ENCODE measurements at regions not wholly inside any gene's neighbourhood (a gene's known extent, or its start where the extent isn't known, plus 50 kb on each side); places are given as distances from the start of the nearest gene placed in this dataset.
"Not testable (repeated sequence)": the region's sequence is repeated elsewhere in the genome, so short reads cannot be mapped to it uniquely, and the experiment has no call there.

DNA sequence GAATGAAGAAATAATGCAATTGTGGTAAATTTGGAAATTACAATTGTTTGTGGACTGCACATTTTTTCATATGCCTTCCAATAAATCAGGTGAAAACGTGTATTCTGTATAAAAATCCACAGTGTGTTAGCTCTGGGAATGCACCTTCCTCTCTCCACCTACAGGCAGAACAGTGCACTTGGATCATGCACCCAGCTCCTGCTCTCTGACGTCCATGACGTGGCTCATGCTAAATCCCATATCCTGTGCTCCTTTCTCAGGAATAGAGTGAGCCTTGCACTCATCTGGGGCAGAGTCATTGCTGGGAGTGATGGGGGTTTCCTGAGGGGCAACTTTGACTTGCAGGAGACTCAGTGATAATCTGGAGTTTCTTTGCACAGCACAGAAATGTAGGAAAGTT is 1282.1 kb downstream of the TMEM121 start:
- H3K4me1 Mint-ChIP-seq = peaks cover 12% of the 10 kb centered on the region
- no peak for DNase-seq

GRCh38 chr14:106808907-106809306 is 1282.5 kb downstream of the TMEM121 start:
- CTCF ChIA-PET = interaction anchor here (1.6 kb wide), 1 partner anchor 18 kb away, joined by 5 read pairs; no protein-coding TSS in a partner anchor
- H3K27me3 Mint-ChIP-seq = peaks cover 44% of the 10 kb centered on the region
- no peak overlapping the region for H3K4me3 Mint-ChIP-seq
- no peaks in the 10 kb centered on the region for H3K36me3 Mint-ChIP-seq
- no peak for DNase-seq
- peaks cover 12% of the 10 kb centered on the region for H3K4me1 Mint-ChIP-seq
- H3K9me3 Mint-ChIP-seq (ENCODE audit: low read depth) = no peaks in the 10 kb centered on the region
- no peak for ATAC-seq
- no peak overlapping the region for H3K27ac Mint-ChIP-seq

More for the DNA sequence above, 1282.1 kb downstream of the TMEM121 start:
- Mint-ChIP-seq H3K27ac (no peak overlapping the region), H3K4me3 (no peak overlapping the region), H3K27me3 (peaks cover 49% of the 10 kb centered on the region), H3K9me3 (ENCODE audit: low read depth) (no peaks in the 10 kb centered on the region), H3K36me3 (no peaks in the 10 kb centered on the region)
- no peak for ATAC-seq
- CTCF ChIA-PET = interaction anchor here (1.0 to 1.6 kb wide), 3 partner anchors 14 to 22 kb away, joined by 3 to 5 read pairs (median 3); no protein-coding TSS in a partner anchor

DNA sequence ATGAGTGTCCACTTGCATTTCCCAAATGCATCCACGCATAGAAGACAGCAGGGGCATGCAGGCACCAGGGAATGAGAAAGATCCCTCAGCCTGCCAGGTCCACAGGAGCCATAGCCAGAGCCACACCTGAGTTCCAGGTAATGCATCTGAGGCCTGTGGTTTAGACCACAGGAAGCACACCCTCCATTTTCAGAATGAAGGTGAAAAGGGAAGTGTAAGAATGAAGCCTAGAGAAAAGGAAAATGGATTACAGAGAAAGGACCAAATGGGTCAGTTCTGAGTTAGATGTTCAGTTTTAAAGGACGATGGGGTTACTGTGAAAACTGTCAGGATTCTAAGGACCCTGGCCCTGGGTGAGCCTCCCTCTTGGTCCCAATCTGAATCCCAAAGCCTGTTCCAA is 1283.2 kb downstream of the TMEM121 start:
- no peak overlapping the region for H3K4me3 Mint-ChIP-seq

DNA sequence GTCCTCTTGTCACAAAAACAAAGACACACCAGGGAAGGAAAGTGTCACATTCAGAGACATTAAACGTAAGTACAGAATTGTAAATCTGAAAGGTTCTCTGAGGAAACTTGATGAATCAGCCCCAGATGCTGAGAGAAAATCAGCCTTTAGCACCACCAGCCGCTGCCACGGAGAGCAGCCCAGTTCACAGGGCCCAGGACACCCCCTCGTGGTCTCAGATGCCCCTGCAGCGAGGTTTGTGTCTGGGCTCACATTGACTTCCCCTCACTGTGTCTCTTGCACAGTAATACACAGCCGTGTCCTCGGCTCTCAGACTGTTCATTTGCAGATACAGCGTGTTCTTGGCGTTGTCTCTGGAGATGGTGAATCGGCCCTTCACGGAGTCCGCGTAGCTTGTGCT is 1283.8 kb downstream of the TMEM121 start:
- H3K27me3 Mint-ChIP-seq = peaks cover 46% of the 10 kb centered on the region
- peak; percentile 53 for DNase-seq
- peaks cover 12% of the 10 kb centered on the region for H3K4me1 Mint-ChIP-seq
- not testable (repeated sequence) for H3K4me3 Mint-ChIP-seq; H3K9me3 Mint-ChIP-seq (ENCODE audit: low read depth); H3K36me3 Mint-ChIP-seq
- ATAC-seq = peak; percentile 65
- CTCF ChIA-PET = interaction anchor here (1.4 kb wide), 1 partner anchor 20 kb away, joined by 4 read pairs; no protein-coding TSS in a partner anchor
- peak overlapping the region; percentile 33 for H3K27ac Mint-ChIP-seq

More for the DNA sequence above, 1283.2 kb downstream of the TMEM121 start:
- H3K4me1 Mint-ChIP-seq = peaks cover 12% of the 10 kb centered on the region
- peaks cover 43% of the 10 kb centered on the region for H3K27me3 Mint-ChIP-seq
- H3K9me3 Mint-ChIP-seq (ENCODE audit: low read depth) = no peaks in the 10 kb centered on the region
- no peaks in the 10 kb centered on the region for H3K36me3 Mint-ChIP-seq
- DNase-seq = no peak
- ATAC-seq = no peak
- CTCF ChIA-PET = no interaction called here
- no peak overlapping the region for H3K27ac Mint-ChIP-seq

- H3K4me3 Mint-ChIP-seq = no peak overlapping the region
- no peak overlapping the region for H3K27ac Mint-ChIP-seq
- H3K36me3 Mint-ChIP-seq = no peaks in the 10 kb centered on the region
- ATAC-seq (no peak), DNase-seq (no peak)
- no peaks in the 10 kb centered on the region for H3K9me3 Mint-ChIP-seq (ENCODE audit: low read depth)
- H3K4me1 Mint-ChIP-seq = peaks cover 12% of the 10 kb centered on the region
- peaks cover 46% of the 10 kb centered on the region for H3K27me3 Mint-ChIP-seq
- CTCF ChIA-PET = interaction anchor here (1.0 to 1.4 kb wide), 2 partner anchors 21 to 62 kb away, joined by 4 read pairs; no protein-coding TSS in a partner anchor
Observed at GRCh38 chr14:106811162-106811561, 1284.8 kb downstream of the TMEM121 start.

DNA sequence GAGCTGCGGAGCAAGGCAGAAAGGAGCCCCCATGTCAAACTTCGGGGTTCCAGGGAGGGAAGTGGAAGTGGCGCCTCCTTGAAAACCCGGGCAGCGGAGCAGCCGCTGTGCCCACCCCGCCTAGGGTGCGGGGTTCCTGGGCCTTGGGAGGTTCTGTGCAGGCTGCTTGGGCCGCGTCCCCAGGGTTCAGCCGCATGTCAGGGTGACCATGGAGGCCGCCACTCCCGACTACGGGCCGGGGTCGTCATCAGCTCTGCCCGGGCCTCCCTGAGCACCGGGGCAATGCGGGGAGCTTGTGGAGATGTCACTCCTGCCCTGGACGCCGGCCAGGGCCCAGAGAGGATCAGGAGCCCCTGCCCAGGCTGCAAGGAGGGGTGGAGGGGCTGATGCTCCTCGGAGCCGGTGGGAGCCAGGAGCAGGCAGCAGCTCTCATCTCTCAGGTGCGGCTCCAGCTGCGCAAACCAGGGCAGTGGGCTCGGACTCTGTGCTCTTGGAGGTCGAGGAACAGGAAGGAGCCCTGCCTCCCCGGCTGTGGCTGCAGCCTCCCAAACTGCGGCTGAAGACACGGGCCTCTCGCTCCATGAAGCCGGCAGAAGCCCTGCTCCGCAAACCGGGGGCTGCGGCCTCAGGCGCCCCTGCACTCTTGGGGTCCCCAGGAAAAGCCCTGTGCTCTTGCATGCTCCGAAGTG is 1286.5 kb downstream of the TMEM121 start:
- CTCF ChIA-PET = interaction anchor here (0.9 to 2.7 kb wide), 4 partner anchors 18 to 22 kb away, joined by 3 to 18 read pairs (median 5); no protein-coding TSS in a partner anchor
- ATAC-seq = no peak
- peaks cover 12% of the 10 kb centered on the region for H3K4me1 Mint-ChIP-seq

GRCh38 chr14:106813477-106813823 is 1287.1 kb downstream of the TMEM121 start:
- Mint-ChIP-seq H3K36me3 (no peaks in the 10 kb centered on the region), H3K27me3 (peaks cover 33% of the 10 kb centered on the region), H3K27ac (no peak overlapping the region), H3K9me3 (ENCODE audit: low read depth) (no peaks in the 10 kb centered on the region), H3K4me3 (no peak overlapping the region), H3K4me1 (peaks cover 12% of the 10 kb centered on the region)
- DNase-seq (no peak), ATAC-seq (no peak)
- CTCF ChIA-PET = interaction anchor here (0.9 to 2.7 kb wide), 2 partner anchors 18 to 23 kb away, joined by 3 to 18 read pairs; no protein-coding TSS in a partner anchor

More for the DNA sequence above, 1286.5 kb downstream of the TMEM121 start:
- DNase-seq = no peak
- no peaks in the 10 kb centered on the region for H3K36me3 Mint-ChIP-seq
- H3K27me3 Mint-ChIP-seq = peaks cover 38% of the 10 kb centered on the region
- H3K9me3 Mint-ChIP-seq (ENCODE audit: low read depth) = no peaks in the 10 kb centered on the region
- no peak overlapping the region for H3K27ac Mint-ChIP-seq
- H3K4me3 Mint-ChIP-seq = no peak overlapping the region

DNA sequence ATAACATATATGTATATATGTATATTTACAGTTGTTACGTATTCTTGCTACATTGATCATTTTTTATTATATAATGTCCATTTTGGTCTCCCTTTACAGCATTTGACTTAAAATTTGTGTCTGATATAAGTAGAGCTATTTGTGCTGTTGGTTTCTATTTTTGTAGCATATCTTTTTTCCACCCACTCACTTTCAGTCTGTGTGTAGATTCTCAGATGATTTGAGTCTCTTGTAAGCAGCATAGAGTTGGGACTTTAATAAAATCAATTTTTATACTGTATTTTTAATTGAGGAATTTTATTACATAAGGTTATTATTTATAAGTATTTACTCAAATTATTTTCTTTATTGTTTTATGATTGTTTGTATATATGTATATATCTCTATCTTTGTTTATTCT is 1293.7 kb downstream of the TMEM121 start:
- CTCF ChIA-PET = interaction anchor here (3.6 kb wide), 2 partner anchors 11 to 53 kb away, joined by 12 to 43 read pairs; no protein-coding TSS in a partner anchor
- peaks cover 35% of the 10 kb centered on the region for H3K27me3 Mint-ChIP-seq
- DNase-seq = no peak
- no peak for ATAC-seq
- H3K4me1 Mint-ChIP-seq = no peaks in the 10 kb centered on the region
- no peak overlapping the region for H3K27ac Mint-ChIP-seq
- no peak overlapping the region for H3K4me3 Mint-ChIP-seq
- no peaks in the 10 kb centered on the region for H3K36me3 Mint-ChIP-seq
- H3K9me3 Mint-ChIP-seq (ENCODE audit: low read depth) = no peaks in the 10 kb centered on the region

GRCh38 chr14:106821119-106821518 is 1294.7 kb downstream of the TMEM121 start:
- CTCF ChIA-PET = interaction anchor here (0.7 to 3.6 kb wide), 3 partner anchors 10 to 1729 kb away, joined by 3 to 43 read pairs (median 12); no protein-coding TSS in a partner anchor
- Mint-ChIP-seq H3K27ac (no peak overlapping the region), H3K4me3 (no peak overlapping the region), H3K36me3 (no peaks in the 10 kb centered on the region), H3K4me1 (no peaks in the 10 kb centered on the region), H3K9me3 (ENCODE audit: low read depth) (no peaks in the 10 kb centered on the region), H3K27me3 (peaks cover 35% of the 10 kb centered on the region)
- DNase-seq (no peak), ATAC-seq (no peak)

DNA sequence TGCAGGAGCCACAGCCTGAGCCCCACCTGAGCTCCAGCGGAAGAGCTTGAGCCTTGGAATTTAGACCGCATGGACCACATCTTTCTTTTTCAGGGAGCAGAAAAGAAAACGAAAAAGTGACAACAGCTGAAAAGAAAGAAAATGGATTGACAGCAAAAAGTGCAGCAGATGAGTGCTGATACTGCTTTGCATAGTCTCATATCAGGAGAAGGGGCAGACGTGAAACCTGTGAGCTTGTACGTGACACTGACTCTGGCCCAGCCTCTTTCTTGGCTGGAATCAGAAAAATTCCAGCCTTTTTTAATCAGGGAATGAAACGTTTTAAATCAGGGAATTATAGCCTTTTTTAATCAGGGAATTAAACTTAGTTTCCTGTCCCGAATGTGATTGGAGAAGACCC is 1296.5 kb downstream of the TMEM121 start:
- no peaks in the 10 kb centered on the region for H3K4me1 Mint-ChIP-seq
- H3K27me3 Mint-ChIP-seq = peaks cover 29% of the 10 kb centered on the region
- no peak overlapping the region for H3K27ac Mint-ChIP-seq
- DNase-seq = no peak
- no peaks in the 10 kb centered on the region for H3K36me3 Mint-ChIP-seq
- no peaks in the 10 kb centered on the region for H3K9me3 Mint-ChIP-seq (ENCODE audit: low read depth)
- ATAC-seq = no peak
- CTCF ChIA-PET = interaction anchor here (0.8 to 3.6 kb wide), 4 partner anchors 8 to 51 kb away, joined by 3 to 43 read pairs (median 8); no protein-coding TSS in a partner anchor
- H3K4me3 Mint-ChIP-seq = no peak overlapping the region

DNA sequence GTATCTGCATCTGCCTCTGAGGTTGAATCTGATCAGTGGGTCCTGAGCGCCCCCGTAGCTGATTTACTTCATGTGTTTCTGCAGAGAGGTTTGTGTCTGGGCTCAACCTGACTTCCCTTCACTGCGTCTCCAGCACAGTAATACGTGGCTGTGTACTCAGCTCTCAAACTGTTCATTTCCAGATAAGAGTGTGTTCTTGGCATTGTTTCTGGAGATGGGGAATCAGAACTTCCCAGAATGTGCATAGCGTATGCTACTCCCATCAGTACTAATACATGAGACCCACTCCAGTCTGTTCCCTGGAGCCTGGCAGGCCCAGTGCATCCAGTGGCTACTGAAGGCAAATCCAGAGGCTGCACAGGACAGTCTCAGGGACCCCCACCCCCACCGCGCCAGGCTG is 1297.2 kb downstream of the TMEM121 start:
- no peaks in the 10 kb centered on the region for H3K9me3 Mint-ChIP-seq (ENCODE audit: low read depth)
- H3K27me3 Mint-ChIP-seq = peaks cover 36% of the 10 kb centered on the region
- H3K36me3 Mint-ChIP-seq = no peaks in the 10 kb centered on the region
- no peak overlapping the region for H3K4me3 Mint-ChIP-seq
- ATAC-seq (no peak), DNase-seq (no peak)
- no peak overlapping the region for H3K27ac Mint-ChIP-seq
- CTCF ChIA-PET = interaction anchor here (0.8 to 3.6 kb wide), 3 partner anchors 8 to 50 kb away, joined by 3 to 43 read pairs (median 12); no protein-coding TSS in a partner anchor
- H3K4me1 Mint-ChIP-seq = no peaks in the 10 kb centered on the region

DNA sequence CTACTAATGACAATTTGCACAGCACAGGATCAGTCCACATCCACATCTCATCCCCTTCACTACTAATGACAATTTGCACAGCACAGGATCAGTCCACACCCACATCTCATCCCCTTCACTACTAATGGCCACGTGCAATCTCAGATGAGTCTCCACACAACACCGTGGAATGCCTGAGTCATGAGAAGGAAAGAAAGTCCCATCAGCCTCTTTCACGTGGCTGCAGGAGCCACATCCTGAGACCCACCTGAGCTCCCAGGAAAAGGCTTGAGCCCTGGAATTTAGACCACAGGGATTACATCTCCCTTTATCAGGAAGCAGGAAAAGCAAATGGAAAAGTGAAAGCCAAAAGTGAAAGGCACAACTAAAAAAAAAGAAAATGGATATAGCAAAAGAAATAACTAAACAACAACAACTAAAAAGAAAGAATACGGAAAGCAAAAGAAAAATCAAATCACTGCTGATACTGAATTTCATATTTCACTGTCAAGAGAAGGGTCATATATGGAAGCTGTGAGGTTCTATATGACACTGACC is 1300.5 kb downstream of the TMEM121 start:
- Mint-ChIP-seq H3K27ac (no peak overlapping the region), H3K27me3 (peaks cover 41% of the 10 kb centered on the region), H3K4me1 (no peaks in the 10 kb centered on the region), H3K36me3 (no peaks in the 10 kb centered on the region), H3K9me3 (ENCODE audit: low read depth) (no peaks in the 10 kb centered on the region), H3K4me3 (no peak overlapping the region)
- ATAC-seq (no peak), DNase-seq (no peak)
- CTCF ChIA-PET = interaction anchor here (1.8 kb wide), 1 partner anchor 263 kb away, joined by 4 read pairs; no protein-coding TSS in a partner anchor

- Mint-ChIP-seq H3K4me1 (no peaks in the 10 kb centered on the region), H3K36me3 (no peaks in the 10 kb centered on the region), H3K4me3 (no peak overlapping the region), H3K9me3 (ENCODE audit: low read depth) (no peaks in the 10 kb centered on the region), H3K27ac (no peak overlapping the region), H3K27me3 (peaks cover 39% of the 10 kb centered on the region)
- CTCF ChIA-PET = interaction anchor here (0.7 to 3.1 kb wide), 31 partner anchors 9 to 410 kb away, joined by 3 to 43 read pairs (median 7); no protein-coding TSS in a partner anchor
- peak; percentile 70 for DNase-seq
- peak; percentile 56 for ATAC-seq
Observed at GRCh38 chr14:106831322-106831720, 1304.9 kb downstream of the TMEM121 start.

Data from activated CD8-positive, alpha-beta memory T cell treated with anti-CD3 and anti-CD28 coated beads, Interleukin-2, amount 10 ng/mL, durations not matched to agents 7 days and 5 days (primary cell).